Activated naive CD4-positive, alpha-beta T cell treated with anti-CD3 and anti-CD28 coated beads, Interleukin-2, amount 10 ng/mL, durations not matched to agents 7 days and 5 days (primary cell): ENCODE measurements at regions not wholly inside any gene's neighbourhood (a gene's known extent, or its start where the extent isn't known, plus 50 kb on each side); places are given as distances from the start of the nearest gene placed in this dataset.

ENCODE experiments used
- CTCF ChIA-PET: fragments of 350-600 bp; sonication (Branson Sonifier 250); formaldehyde crosslinking; loops from one replicate; lab custom pipeline; 2021; ENCODE audit warnings: antibody characterized with exemption; lab: Charles Lee
- DNase-seq: peaks from one replicate; pipeline ENCODE4 v3.0.0-alpha.2; 2020
- H3K27ac Mint-ChIP-seq: one replicate; pipeline ENCODE4 v1.8.0; 2021; ENCODE audit warnings: mild to moderate bottlenecking, moderate library complexity, mixed read lengths
- H3K27me3 Mint-ChIP-seq: one replicate; pipeline ENCODE4 v1.8.0; 2021; ENCODE audit warnings: mild to moderate bottlenecking, mixed read lengths
- H3K36me3 Mint-ChIP-seq: one replicate; pipeline ENCODE4 v1.8.0; 2021; ENCODE audit warnings: mixed read lengths
- H3K4me1 Mint-ChIP-seq: one replicate; pipeline ENCODE4 v1.8.0; 2021; ENCODE audit warnings: mixed read lengths
- H3K4me3 Mint-ChIP-seq: one replicate; pipeline ENCODE4 v1.8.0; 2021; ENCODE audit warnings: mild to moderate bottlenecking, moderate library complexity, mixed read lengths
- H3K9me3 Mint-ChIP-seq: one replicate; pipeline ENCODE4 v1.8.0; 2021; ENCODE audit warnings: mixed read lengths

DNA sequence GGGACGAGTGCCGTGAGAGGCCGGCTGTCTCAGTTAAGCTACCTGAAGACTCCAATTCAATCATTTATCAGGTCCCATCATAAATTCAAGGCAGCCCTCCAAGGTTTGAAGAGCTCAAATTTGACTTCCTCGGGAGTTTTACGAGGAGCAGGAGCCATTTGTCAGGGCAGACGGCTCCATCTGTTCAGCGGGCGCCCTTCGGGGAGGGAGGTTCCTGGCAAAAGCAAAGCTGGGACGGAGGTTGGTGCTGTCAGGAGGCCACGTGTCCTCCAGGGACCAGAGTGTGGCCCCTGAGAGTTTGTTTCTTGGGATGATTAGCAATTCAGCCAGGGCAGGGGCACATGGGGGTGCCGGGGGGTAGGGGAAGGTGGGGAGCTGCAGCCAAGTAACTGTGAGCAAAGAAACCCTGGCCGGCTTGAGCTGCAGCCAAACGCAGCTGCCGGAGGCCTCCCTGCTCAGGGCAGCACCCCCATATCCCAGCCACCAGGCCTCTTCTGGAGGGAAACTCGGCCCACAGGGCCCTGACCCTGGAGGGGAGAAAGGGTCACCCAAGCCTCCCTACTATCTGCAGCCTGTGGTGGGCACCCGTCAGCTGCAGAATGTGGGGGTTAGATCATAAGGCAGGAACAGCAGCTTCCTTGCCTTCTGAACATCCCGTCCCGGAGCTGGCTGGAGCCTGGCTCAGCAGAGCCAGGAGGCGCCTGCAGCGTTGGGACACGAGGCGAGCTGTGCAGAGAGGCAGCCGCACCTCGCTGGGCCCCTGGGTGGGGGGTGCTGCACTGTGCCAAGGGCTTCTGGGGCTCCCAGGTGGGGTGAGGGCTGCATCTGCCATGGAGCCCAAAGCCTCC lies 63.6 kb upstream of the GATA5 start:
- DNase-seq: no peak
- CTCF ChIA-PET: interaction anchor here (1.2 kb wide), 1 partner anchor 40 kb away, joined by 3 read pairs; no protein-coding TSS in a partner anchor
- H3K9me3 Mint-ChIP-seq: peaks cover under 1% of the 10 kb centered on the region
- peaks cover 8% of the 10 kb centered on the region for H3K27me3 Mint-ChIP-seq
- H3K36me3 Mint-ChIP-seq: no peaks in the 10 kb centered on the region
- H3K4me3 Mint-ChIP-seq: no peak overlapping the region
- no peaks in the 10 kb centered on the region for H3K4me1 Mint-ChIP-seq
- no peak overlapping the region for H3K27ac Mint-ChIP-seq

DNA sequence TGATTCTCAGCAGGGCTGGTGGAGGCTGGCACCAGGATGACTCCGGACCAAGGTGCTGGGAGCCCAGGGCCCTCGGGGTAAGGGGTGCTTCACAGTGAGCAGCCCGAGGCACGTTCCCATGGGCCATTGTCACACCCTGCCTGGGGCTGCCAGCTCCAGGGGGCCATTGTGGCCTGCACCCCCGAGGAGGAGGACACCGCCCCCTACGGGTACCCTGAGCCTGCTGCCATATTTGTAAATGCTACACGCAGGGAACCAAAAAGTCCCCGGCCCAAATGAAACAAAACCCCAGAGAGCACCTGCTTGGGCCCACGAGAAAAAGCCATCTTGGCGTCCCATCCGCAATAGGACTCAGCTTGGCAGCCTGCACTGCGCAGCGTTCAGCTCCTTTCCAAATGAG lies 64.7 kb upstream of the GATA5 start:
- H3K27me3 Mint-ChIP-seq: peaks cover 8% of the 10 kb centered on the region
- no peaks in the 10 kb centered on the region for H3K4me1 Mint-ChIP-seq
- no peak overlapping the region for H3K4me3 Mint-ChIP-seq
- no peak overlapping the region for H3K27ac Mint-ChIP-seq
- CTCF ChIA-PET: interaction anchor here (1.2 kb wide), 1 partner anchor 41 kb away, joined by 3 read pairs; no protein-coding TSS in a partner anchor
- no peaks in the 10 kb centered on the region for H3K36me3 Mint-ChIP-seq
- peaks cover 2% of the 10 kb centered on the region for H3K9me3 Mint-ChIP-seq
- no peak for DNase-seq

DNA sequence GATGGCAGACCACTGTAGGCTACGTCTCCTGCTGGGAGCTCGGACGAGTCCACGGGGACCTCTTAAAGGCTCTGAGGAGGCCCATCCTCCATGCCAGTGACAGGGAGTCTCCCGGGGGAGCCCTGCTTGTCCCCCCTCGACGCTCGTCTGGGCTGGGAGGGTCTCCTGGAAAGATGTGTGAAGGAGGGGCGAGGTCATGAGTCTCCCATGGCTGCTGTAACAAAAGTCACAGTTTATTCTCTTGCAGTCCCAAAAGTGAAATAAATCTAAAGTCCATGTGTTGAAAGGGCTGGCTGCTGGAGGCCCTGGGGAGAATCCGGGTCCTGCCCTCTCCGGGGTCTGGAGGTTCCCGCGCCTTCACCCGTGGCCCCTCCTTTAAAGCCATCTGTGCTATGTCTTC lies 67.1 kb upstream of the GATA5 start:
- peaks cover 12% of the 10 kb centered on the region for H3K27me3 Mint-ChIP-seq
- no peak for DNase-seq

DNA sequence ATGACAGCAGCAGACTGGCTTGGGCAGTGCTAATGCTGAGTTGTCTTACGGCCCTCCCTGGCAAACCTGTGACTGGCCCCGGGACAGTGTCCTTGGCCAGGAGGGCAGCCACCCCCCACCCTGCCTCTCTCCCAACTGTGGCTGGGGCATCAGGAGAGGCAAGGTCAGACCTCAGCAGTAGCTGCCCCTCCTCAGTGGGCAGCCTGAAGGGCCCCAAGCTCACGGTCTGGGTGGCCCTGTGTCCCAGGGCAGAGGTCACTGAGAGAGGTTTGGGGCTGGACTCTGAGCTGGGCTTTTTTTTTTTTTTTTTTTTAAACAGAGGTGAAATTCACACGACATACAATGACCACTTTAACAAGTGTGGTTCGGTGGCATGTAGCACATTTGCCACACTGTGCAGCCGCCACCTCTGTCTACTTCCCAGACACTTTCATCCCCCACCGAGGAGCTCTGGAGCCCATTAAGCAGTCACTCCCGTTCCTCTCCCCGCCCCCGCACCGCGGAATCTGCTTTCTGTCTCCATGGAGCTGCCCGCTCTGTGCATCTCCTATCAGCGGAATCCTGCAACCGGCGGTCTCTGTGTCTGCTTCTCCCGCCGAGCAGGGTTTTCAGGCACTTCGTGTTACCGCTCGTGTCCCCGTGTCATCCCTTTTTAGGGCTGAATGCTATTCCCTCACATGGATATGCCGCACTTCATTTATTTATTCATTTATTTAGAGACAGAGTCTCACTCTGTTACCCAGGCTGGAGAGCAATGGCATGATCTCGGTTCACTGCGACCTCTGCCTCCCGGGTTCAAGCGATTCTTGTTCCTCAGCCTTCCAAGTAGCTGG lies 67.9 kb upstream of the GATA5 start:
- CTCF ChIA-PET: no interaction called here
- H3K36me3 Mint-ChIP-seq: no peaks in the 10 kb centered on the region
- DNase-seq: no peak
- H3K4me1 Mint-ChIP-seq: no peaks in the 10 kb centered on the region
- H3K27ac Mint-ChIP-seq: no peak overlapping the region
- H3K27me3 Mint-ChIP-seq: peaks cover 20% of the 10 kb centered on the region
- peaks cover 2% of the 10 kb centered on the region for H3K9me3 Mint-ChIP-seq
- H3K4me3 Mint-ChIP-seq: no peak overlapping the region

More for the DNA sequence above, 67.1 kb upstream of the GATA5 start:
- no peak overlapping the region for H3K27ac Mint-ChIP-seq
- peaks cover 2% of the 10 kb centered on the region for H3K9me3 Mint-ChIP-seq
- H3K4me1 Mint-ChIP-seq: no peaks in the 10 kb centered on the region
- no peak overlapping the region for H3K4me3 Mint-ChIP-seq
- no peaks in the 10 kb centered on the region for H3K36me3 Mint-ChIP-seq
- CTCF ChIA-PET: no interaction called here

DNA sequence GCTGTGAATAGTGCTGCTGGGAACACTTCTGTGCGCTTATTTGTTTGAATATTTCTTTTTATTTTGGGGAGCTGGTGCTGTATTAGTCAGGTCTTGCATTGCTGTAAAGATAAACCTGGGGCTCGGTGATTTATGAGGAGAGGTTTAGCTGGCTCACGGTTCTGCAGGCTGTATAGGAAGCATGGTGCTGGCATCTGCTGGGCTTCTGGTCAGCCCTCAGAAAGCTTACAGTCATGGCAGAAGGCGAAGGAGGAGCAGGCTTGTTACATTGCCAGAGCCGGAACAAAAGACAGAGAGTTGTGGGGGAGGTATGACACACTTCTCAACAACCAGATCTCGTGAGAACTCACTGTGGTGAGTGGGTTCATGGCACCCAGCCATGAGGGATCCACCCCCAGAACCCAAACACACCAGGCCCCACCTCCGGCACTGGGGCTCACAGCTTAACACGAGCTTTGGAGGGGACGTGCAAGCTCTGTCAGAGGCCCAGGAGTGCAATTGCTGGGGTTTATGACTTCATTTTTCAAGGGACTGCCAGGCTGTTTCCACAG lies 68.8 kb upstream of the GATA5 start:
- Mint-ChIP-seq H3K9me3 (peaks cover 2% of the 10 kb centered on the region), H3K36me3 (no peaks in the 10 kb centered on the region), H3K4me3 (no peak overlapping the region), H3K27ac (no peak overlapping the region), H3K4me1 (no peaks in the 10 kb centered on the region), H3K27me3 (peaks cover 28% of the 10 kb centered on the region)
- CTCF ChIA-PET: no interaction called here
- no peak for DNase-seq

DNA sequence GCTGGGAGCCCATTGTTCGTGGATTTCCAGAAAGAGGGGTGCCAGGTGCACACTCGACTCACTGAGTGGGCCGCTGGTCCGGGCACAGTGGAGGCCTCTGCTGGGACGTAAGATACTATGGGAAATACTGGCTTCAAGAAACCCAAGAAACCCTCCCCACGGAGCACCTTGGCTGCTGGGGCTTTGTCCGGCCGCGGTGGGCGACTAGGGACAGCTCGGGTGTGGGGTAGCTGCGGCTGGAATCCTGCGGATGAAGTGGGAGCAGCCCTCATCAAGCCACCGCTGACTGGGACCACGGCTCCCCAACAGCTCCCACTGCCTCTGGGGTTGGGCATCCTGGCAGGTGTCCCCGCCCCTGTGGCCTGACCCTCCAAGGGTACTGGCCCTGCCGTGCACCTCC lies 69.5 kb upstream of the GATA5 start:
- H3K36me3 Mint-ChIP-seq: no peaks in the 10 kb centered on the region
- H3K4me3 Mint-ChIP-seq: no peak overlapping the region
- H3K9me3 Mint-ChIP-seq: peaks cover 2% of the 10 kb centered on the region
- H3K27me3 Mint-ChIP-seq: peaks cover 35% of the 10 kb centered on the region
- H3K4me1 Mint-ChIP-seq: no peaks in the 10 kb centered on the region
- no peak for DNase-seq
- CTCF ChIA-PET: no interaction called here
- H3K27ac Mint-ChIP-seq: no peak overlapping the region

DNA sequence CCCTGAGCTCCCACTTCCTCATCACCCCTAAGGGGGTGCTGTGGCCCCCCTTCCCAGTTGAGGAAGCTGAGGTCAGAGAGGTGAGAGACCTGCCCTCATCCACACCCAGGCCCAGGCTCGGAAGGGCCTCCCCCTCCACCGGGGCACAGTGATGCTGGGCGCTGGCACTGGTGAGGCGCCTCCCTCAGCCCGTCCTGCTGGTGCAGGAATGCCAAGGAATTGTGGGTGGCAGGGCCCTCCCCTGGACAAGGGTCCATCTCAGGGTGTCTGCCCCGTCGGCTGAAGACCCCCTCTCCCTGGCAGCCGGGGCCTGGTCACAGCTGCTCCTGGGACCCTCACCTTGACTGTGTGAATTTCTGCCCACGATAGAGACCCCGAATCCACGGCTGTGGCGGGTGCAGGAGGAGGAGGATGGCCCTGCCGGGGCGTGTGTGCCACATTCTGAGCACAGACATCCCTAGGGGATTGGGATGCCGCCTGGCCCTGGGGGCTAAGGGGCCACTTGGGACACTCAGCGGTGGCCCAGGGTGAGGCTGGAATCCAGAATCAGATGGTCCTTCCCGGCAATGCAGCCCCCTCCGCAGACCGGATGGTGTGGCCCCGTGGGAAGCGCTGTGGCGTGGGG lies 70.2 kb upstream of the GATA5 start:
- Mint-ChIP-seq H3K27ac (no peak overlapping the region), H3K4me3 (no peak overlapping the region), H3K4me1 (no peaks in the 10 kb centered on the region), H3K9me3 (peaks cover 2% of the 10 kb centered on the region), H3K27me3 (peaks cover 43% of the 10 kb centered on the region), H3K36me3 (no peaks in the 10 kb centered on the region)
- no peak for DNase-seq
- CTCF ChIA-PET: no interaction called here

DNA sequence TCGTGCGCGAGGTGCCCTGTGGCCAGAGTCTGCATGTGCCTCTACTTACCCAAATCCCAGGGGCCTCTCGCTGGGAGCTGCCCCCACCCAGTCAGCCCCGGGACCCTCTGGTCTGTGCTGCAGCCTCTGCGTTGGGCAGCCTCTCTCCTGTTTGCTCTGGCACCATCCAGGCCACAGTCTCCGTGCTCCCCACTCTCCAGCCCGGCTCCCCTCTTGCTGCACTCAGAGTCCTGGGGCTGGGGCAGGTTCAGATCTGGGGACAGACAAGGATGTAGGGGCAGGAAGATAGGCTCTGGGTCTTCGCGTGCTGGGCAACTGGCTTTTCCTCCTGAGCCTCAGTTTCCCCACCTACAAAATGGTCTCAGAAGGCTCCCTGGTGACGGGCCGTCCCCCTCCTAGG lies 70.8 kb upstream of the GATA5 start:
- H3K4me1 Mint-ChIP-seq: no peaks in the 10 kb centered on the region
- peaks cover 44% of the 10 kb centered on the region for H3K27me3 Mint-ChIP-seq
- no peaks in the 10 kb centered on the region for H3K36me3 Mint-ChIP-seq
- no peak for DNase-seq
- CTCF ChIA-PET: no interaction called here
- H3K4me3 Mint-ChIP-seq: no peak overlapping the region
- H3K9me3 Mint-ChIP-seq: peaks cover 2% of the 10 kb centered on the region
- no peak overlapping the region for H3K27ac Mint-ChIP-seq

DNA sequence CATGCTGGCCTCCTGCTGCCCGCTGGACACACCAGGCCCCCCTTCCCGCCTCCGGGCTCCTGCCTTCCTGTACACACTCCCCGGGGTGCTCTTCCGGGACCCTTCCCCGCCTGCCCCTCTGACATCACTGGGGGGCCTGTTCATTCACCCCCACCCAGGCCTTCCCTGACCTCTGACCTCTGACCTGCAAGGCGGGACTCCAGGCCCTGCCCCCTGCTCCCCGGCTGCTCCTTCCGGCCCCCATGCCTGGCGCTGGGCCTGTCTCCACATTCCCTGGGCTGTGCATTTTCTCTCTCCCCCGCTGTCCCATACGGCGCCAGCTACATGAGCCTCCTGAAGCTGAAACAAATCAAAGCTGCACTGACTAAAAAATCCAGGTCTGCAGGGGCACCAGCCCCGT lies 71.6 kb upstream of the GATA5 start:
- Mint-ChIP-seq H3K27ac (peak overlapping the region; percentile 60), H3K9me3 (peaks cover 2% of the 10 kb centered on the region), H3K36me3 (no peaks in the 10 kb centered on the region), H3K27me3 (peaks cover 52% of the 10 kb centered on the region), H3K4me3 (no peak overlapping the region), H3K4me1 (no peaks in the 10 kb centered on the region)
- DNase-seq: no peak
- CTCF ChIA-PET: no interaction called here

DNA sequence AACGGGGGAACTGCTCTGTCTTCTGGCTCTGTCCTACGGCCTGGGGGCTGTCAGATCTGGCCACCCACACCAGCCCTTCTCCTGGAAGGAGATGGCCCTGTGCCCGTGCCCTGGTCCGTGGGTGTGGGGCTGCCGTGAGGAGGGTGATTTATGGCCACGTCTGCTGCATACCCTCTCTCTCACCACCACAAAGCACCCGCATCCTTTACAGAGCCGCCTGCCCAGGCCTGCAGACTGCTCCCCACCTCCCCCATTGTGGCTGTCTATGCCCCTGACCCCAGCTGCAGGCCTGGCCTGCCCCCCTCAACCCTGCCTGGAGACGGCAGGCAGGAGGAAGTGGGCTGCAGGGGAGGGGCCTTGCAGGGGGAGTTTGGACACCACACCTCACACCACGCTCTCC lies 72.7 kb upstream of the GATA5 start:
- CTCF ChIA-PET: no interaction called here
- no peak overlapping the region for H3K27ac Mint-ChIP-seq
- H3K4me3 Mint-ChIP-seq: no peak overlapping the region
- peaks cover 59% of the 10 kb centered on the region for H3K27me3 Mint-ChIP-seq
- no peaks in the 10 kb centered on the region for H3K4me1 Mint-ChIP-seq
- peaks cover 2% of the 10 kb centered on the region for H3K9me3 Mint-ChIP-seq
- H3K36me3 Mint-ChIP-seq: no peaks in the 10 kb centered on the region
- no peak for DNase-seq

DNA sequence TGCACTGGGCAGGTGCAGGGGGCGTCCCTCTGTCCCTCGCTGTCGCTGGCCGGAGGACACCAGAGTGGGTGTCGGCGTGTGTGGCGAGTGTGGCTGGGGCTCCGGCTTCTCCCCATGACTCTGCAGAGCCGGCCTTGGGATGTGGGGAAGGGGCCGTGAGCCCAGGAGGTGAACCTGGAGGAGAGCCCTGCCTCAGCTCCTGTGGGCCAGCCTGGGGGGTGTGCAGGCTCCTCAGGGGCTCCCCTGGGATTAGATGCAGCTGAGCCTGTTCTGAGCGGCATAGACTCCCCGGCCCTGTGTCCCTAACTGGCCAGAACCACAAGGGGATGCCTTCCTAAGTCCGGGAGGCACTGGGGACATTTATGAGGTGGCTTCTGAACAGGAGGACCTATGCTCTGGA lies 73.2 kb upstream of the GATA5 start:
- H3K27ac Mint-ChIP-seq: no peak overlapping the region
- no peak overlapping the region for H3K4me3 Mint-ChIP-seq
- H3K4me1 Mint-ChIP-seq: no peaks in the 10 kb centered on the region
- DNase-seq: no peak
- H3K9me3 Mint-ChIP-seq: peaks cover 2% of the 10 kb centered on the region
- H3K36me3 Mint-ChIP-seq: no peaks in the 10 kb centered on the region
- CTCF ChIA-PET: no interaction called here
- H3K27me3 Mint-ChIP-seq: peaks cover 65% of the 10 kb centered on the region

DNA sequence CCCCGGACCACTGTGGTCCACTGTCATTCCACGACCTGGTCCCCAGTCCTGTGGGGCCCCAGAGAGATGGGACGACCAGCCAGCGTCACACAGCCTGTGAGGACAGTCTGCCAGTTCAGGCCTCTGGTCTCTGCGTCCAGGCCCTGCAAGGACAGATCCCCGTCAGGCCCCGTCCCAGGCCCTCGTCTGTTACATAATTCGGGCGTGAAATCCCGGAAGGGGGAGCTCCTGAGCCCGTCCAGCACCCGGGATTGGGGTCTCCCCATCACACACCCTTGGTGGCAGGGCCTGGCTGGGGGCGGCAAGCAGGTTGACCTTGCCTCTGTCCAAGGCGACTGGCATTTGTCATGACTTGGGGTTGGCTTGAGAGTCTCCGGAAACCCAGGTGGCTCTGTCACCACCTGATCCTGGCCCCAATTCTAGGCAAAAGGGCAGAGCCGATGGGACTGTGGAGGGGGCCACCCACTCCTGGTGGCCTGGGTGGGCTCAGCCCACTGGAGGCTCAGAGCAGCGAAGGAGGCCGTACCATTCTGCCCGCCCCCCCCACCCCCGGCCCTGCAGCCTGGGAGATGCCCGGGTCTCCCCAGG lies 73.8 kb upstream of the GATA5 start:
- CTCF ChIA-PET: no interaction called here
- Mint-ChIP-seq H3K36me3 (no peaks in the 10 kb centered on the region), H3K4me1 (no peaks in the 10 kb centered on the region), H3K27me3 (peaks cover 69% of the 10 kb centered on the region), H3K27ac (no peak overlapping the region), H3K9me3 (no peaks in the 10 kb centered on the region), H3K4me3 (no peak overlapping the region)
- no peak for DNase-seq

DNA sequence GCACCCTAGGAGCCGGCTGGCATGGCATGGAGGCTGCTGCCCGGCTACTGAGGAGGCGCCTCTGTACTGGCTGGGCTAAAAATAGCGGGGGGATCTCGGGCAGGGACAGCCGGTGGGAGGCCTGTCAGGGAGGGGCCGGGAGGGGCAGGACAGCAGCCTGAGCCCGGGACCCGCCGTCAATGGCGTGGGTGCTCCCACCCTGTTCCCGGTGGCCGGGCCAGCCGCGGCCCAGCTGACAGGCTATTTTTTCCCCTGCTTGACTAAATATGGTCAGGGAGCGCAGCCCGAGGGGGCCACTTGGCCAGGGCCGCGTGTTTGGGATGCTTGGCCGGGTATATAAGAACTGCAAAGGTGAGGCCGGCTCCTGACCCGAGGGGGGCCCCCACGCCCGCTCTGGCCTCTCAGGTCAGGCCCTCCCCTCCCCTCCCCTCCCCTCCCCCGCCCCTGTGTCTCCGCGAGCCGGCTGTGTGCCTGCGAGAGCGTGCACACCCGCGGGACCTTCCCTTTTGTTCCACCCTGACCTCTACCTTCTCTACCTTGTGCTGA lies 74.4 kb upstream of the GATA5 start:
- CTCF ChIA-PET: no interaction called here
- no peak for DNase-seq
- Mint-ChIP-seq H3K36me3 (no peaks in the 10 kb centered on the region), H3K27me3 (peaks cover 72% of the 10 kb centered on the region), H3K27ac (no peak overlapping the region), H3K4me3 (no peak overlapping the region), H3K9me3 (no peaks in the 10 kb centered on the region), H3K4me1 (no peaks in the 10 kb centered on the region)
